T-cell (primary cell): ENCODE measurements at regions not wholly inside any gene's neighbourhood (a gene's known extent, or its start where the extent isn't known, plus 50 kb on each side); places are given as distances from the start of the nearest gene placed in this dataset.
"Not testable (repeated sequence)": the region's sequence is repeated elsewhere in the genome, so short reads cannot be mapped to it uniquely, and the experiment has no call there.

Source experiments
- ATAC-seq, 4 experiments: fragments of 200-7000 bp in 3 of 4; fragments of 150-1000 bp in 1 of 4; cut with Tn5 transposase; replicated peaks in 1 of 4; 1 replicate in 3 of 4; 2 replicates in 1 of 4; pipeline ENCODE4 v1.10.0; 2021; ENCODE audit warnings: moderate library complexity in 3 of 4, mild to moderate bottlenecking in 2 of 4, moderate number of reproducible peaks in 1 of 4
- CTCF ChIA-PET, 2 donors: fragments of 300-600 bp; sonication (Branson Sonifier 250); formaldehyde crosslinking; loops; one replicate each; lab custom pipeline; 2022; ENCODE audit warnings: antibody characterized with exemption in 2 of 2; lab: Charles Lee
- POLR2A ChIA-PET, 2 donors: fragments of 300-600 bp; sonication (Branson Sonifier 250); formaldehyde crosslinking; loops; one replicate each; lab custom pipeline; 2022; ENCODE audit warnings: antibody characterized with exemption in 2 of 2; lab: Charles Lee
- DNase-seq, 35 experiments: peaks; one replicate each; pipeline versions ENCODE4 v3.0.0 to v3.0.0-alpha.2; 2013 to 2023
- H3K27ac ChIP-seq: one replicate; pipeline ENCODE4 v1.5.1; 2013; ENCODE audit warnings: low read length
- H3K27me3 ChIP-seq, 2 experiments: replicated peaks in 1 of 2; 1 replicate in 1 of 2; 2 replicates in 1 of 2; pipeline versions ENCODE4 v1.6.1 to v1.7.0; 2013; ENCODE audit warnings: low read length in 1 of 2, mixed read lengths in 1 of 2; ENCODE audit not compliant: control insufficient read depth in 2 of 2, insufficient read depth in 2 of 2; ENCODE audit errors: extremely low read depth in 1 of 2
- H3K36me3 ChIP-seq, 2 donors: 1 replicate in 1 of 2; 2 replicates in 1 of 2; pipeline versions ENCODE4 v1.6.1 to v1.7.0; 2013; ENCODE audit warnings: low read length in 1 of 2; ENCODE audit not compliant: control insufficient read depth in 2 of 2, insufficient read depth in 1 of 2; ENCODE audit errors: extremely low read depth in 1 of 2
- H3K4me1 ChIP-seq, 2 experiments: 1 replicate in 1 of 2; 2 replicates in 1 of 2; pipeline versions ENCODE4 v1.6.1 to v1.7.0; 2013; ENCODE audit warnings: low read length in 2 of 2, mixed read lengths in 1 of 2; ENCODE audit not compliant: insufficient read depth in 2 of 2, control insufficient read depth in 1 of 2; ENCODE audit errors: extremely low read depth in 1 of 2
- H3K4me3 ChIP-seq, 2 donors: 1 replicate in 1 of 2; 2 replicates in 1 of 2; pipeline versions ENCODE4 v1.5.1 to v1.7.0; 2013; ENCODE audit warnings: mild to moderate bottlenecking in 2 of 2, low read length in 1 of 2, moderate library complexity in 1 of 2; ENCODE audit not compliant: control insufficient read depth in 1 of 2; ENCODE audit errors: extremely low read depth in 1 of 2
- H3K9me3 ChIP-seq: 2 replicates; pipeline ENCODE4 v1.7.0; 2013
- H3K27ac Mint-ChIP-seq, 2 donors: one replicate each; pipeline ENCODE4 v1.8.0; 2020 to 2021; ENCODE audit warnings: mild to moderate bottlenecking in 2 of 2, mixed read lengths in 2 of 2
- H3K27me3 Mint-ChIP-seq, 2 donors: one replicate each; pipeline ENCODE4 v1.8.0; 2021 to 2022; ENCODE audit warnings: mixed read lengths in 2 of 2
- H3K36me3 Mint-ChIP-seq: one replicate; pipeline ENCODE4 v1.8.0; 2021; ENCODE audit warnings: mixed read lengths
- H3K4me1 Mint-ChIP-seq, 3 donors: one replicate each; pipeline ENCODE4 v1.8.0; 2020 to 2022; ENCODE audit warnings: mixed read lengths in 3 of 3, mild to moderate bottlenecking in 1 of 3
- H3K4me3 Mint-ChIP-seq, 3 donors: one replicate each; pipeline ENCODE4 v1.8.0; 2020 to 2022; ENCODE audit warnings: mild to moderate bottlenecking in 3 of 3, mixed read lengths in 3 of 3, moderate library complexity in 3 of 3
- H3K9me3 Mint-ChIP-seq, 3 donors: one replicate each; pipeline ENCODE4 v1.8.0; 2020 to 2022; ENCODE audit warnings: mixed read lengths in 3 of 3
- WGBS: methylation state at CpG from one replicate; pipeline ENCODE4 v1.1.5; 2013; ENCODE audit warnings: missing lambda C conversion rate; ENCODE audit not compliant: insufficient coverage; 5-methylcytosine and 5-hydroxymethylcytosine counted together

GRCh38 chr12:131309700-131310099 is 356.0 kb downstream of the ADGRD1 start:
- ChIA-PET CTCF (no interaction called here), POLR2A (no interaction called here)
- Mint-ChIP-seq H3K36me3 (no peaks in the 10 kb centered on the region), H3K4me3 (no peak overlapping the region), H3K4me1 (peaks cover 3 to 10% (median 3%) of the 10 kb centered on the region in 3 donors), H3K9me3 (no peaks in the 10 kb centered on the region), H3K27me3 (peaks cover 19 to 21% of the 10 kb centered on the region in 2 donors), H3K27ac (no peak overlapping the region)
- DNase-seq (no peak), ATAC-seq (no peak)
- WGBS: no CpG with 5 or more reads among the region's 5 CpGs
- peaks cover 0 to 6% of the 10 kb centered on the region in 2 experiments for H3K4me1 ChIP-seq
- no peak overlapping the region for H3K27ac ChIP-seq
- H3K9me3 ChIP-seq: no peaks in the 10 kb centered on the region
- peaks cover 0 to 24% of the 10 kb centered on the region in 2 experiments for H3K27me3 ChIP-seq
- no peak overlapping the region for H3K4me3 ChIP-seq
- no peaks in the 10 kb centered on the region for H3K36me3 ChIP-seq

DNA sequence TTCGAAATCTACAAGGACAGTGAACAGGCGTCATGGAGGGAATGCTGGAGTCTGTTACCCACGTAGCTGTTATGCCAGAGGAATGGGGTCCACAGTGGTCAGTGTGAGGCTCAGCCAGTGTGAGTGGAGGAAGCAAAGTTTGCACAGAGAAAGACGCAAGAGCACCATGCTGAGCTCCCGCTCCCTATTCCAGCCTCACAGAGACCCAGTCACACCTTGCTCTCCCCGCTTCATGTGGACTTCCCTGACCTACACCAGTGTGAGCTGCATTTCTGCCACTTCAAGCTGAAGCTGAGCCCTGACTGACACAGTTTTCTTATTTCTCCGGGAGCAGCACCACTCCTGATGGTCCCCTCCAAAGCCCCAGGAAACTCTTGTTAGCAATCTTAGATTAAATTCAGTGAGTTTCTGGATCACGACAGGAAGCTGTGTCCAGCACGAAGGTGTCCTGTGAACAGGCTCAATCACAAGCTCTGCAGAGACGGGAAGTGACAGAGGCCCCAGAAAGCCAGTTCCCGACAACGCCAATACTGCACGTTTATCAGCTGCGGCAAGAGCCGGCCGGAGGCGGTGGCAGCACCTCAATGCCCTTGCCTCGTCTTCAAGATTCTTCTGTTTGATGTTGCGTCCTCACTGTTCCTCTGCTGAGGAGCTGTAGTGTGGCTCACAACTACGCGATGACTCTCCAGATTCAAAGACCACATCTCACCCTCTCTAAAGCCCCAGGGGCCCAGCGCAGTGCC is 356.7 kb downstream of the ADGRD1 start:
- H3K4me3 ChIP-seq, H3K36me3 ChIP-seq, H3K4me1 ChIP-seq, H3K36me3 Mint-ChIP-seq, H3K9me3 Mint-ChIP-seq, H3K4me3 Mint-ChIP-seq, H3K9me3 ChIP-seq, CTCF ChIA-PET, DNase-seq, H3K27ac ChIP-seq, POLR2A ChIA-PET, H3K4me1 Mint-ChIP-seq, H3K27ac Mint-ChIP-seq: not testable (repeated sequence)
- H3K27me3 ChIP-seq: peaks cover 0 to 29% of the 10 kb centered on the region in 2 experiments
- peaks cover 23 to 25% of the 10 kb centered on the region in 2 donors for H3K27me3 Mint-ChIP-seq
- peak in 1 of 4 experiments; percentile 24 for ATAC-seq
- 73% methylated on average over 7 of the region's 22 CpGs for WGBS

GRCh38 chr12:131311279-131311722 is 357.6 kb downstream of the ADGRD1 start:
- H3K27me3 ChIP-seq: peaks cover 0 to 38% of the 10 kb centered on the region in 2 experiments
- H3K9me3 ChIP-seq, H3K4me1 ChIP-seq, ATAC-seq, H3K4me3 Mint-ChIP-seq, H3K4me1 Mint-ChIP-seq, H3K9me3 Mint-ChIP-seq, DNase-seq, CTCF ChIA-PET, H3K36me3 ChIP-seq, H3K27ac Mint-ChIP-seq, H3K27ac ChIP-seq, H3K36me3 Mint-ChIP-seq, POLR2A ChIA-PET, H3K4me3 ChIP-seq: not testable (repeated sequence)
- WGBS: 33% methylated on average over 7 of the region's 12 CpGs
- H3K27me3 Mint-ChIP-seq: peaks cover 23 to 25% of the 10 kb centered on the region in 2 donors

DNA sequence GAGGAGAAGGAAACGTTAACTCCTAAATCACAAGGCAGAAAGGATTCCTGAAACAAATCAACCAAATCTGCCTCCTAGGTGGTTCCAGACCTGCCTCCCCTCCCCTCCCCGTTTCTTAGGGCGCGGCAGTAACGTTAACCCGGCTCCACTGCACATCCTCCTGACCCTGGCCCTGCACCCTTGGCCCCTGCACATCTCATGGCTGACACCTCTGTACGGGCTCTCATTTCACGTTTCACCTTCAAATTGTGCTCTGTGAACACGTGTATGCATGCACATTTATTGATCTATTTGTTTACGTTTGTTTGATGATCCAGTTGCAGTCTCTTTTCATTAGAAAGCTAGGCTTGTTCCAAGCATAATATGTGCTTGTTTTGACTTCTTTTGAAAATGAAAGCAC is 358.1 kb downstream of the ADGRD1 start:
- CTCF ChIA-PET: no interaction called here
- no peaks in the 10 kb centered on the region for H3K36me3 ChIP-seq
- H3K27ac ChIP-seq: no peak overlapping the region
- H3K4me3 ChIP-seq: no peak overlapping the region
- DNase-seq (no peak), ATAC-seq (no peak)
- POLR2A ChIA-PET: no interaction called here
- H3K4me1 ChIP-seq: peaks cover 0 to 6% of the 10 kb centered on the region in 2 experiments
- Mint-ChIP-seq H3K27ac (no peak overlapping the region), H3K9me3 (no peaks in the 10 kb centered on the region), H3K36me3 (no peaks in the 10 kb centered on the region), H3K27me3 (peaks cover 23 to 25% of the 10 kb centered on the region in 2 donors), H3K4me1 (peaks cover 3 to 10% (median 3%) of the 10 kb centered on the region in 3 donors), H3K4me3 (peak overlapping the region in 1 of 3 donors; percentile 39)
- H3K9me3 ChIP-seq: no peaks in the 10 kb centered on the region
- WGBS: 33% methylated on average over 5 of the region's 10 CpGs
- peaks cover 0 to 38% of the 10 kb centered on the region in 2 experiments for H3K27me3 ChIP-seq

- H3K4me1 ChIP-seq, H3K36me3 Mint-ChIP-seq, H3K27ac Mint-ChIP-seq, H3K27ac ChIP-seq, ATAC-seq, H3K9me3 ChIP-seq, POLR2A ChIA-PET, H3K4me3 ChIP-seq, DNase-seq, H3K36me3 ChIP-seq, H3K9me3 Mint-ChIP-seq, H3K4me1 Mint-ChIP-seq, CTCF ChIA-PET: not testable (repeated sequence)
- no CpG with 5 or more reads among the region's 9 CpGs for WGBS
- Mint-ChIP-seq H3K27me3 (peaks cover 23 to 25% of the 10 kb centered on the region in 2 donors), H3K4me3 (peak overlapping the region in 1 of 3 donors; percentile 39)
- peaks cover 0 to 38% of the 10 kb centered on the region in 2 experiments for H3K27me3 ChIP-seq
These were observed 358.7 kb downstream of the ADGRD1 start for GRCh38 chr12:131312382-131312781.

DNA sequence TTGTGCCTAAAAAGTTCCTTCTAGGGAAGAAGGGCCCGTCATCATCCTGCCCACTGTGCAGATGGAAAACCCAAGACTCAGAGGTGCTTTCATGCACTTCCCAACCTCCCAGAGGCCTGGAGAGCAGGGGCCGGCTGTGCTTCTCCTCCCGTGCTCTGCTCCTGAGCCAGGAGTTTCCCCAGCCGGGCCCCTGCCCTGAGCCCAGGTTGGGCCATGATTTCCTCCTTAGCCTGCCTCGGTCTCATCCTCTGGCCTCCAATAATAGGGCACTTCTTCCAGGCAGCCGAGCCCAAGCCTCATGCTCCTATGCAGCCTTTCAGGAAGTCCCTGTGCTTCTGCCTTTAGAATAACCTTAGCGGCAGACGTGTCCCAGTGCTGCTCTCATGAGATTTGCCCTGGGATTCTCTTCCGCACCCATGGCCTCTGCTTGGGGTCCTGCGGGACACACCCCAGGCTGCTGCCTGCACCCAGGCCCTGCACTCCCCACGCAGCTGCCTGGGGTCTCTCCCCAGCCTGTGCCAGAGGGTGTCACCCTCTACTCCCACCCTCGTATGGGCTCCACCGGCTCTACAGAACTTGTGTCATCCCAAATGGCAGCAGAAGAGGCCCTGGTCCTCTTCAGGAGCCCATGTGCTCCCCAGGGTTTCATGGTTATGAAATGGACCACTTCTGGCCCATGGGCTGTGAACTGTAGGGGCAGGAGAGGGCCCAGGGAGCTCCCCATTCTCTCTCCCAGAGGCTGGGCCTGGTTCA is 359.3 kb downstream of the ADGRD1 start:
- POLR2A ChIA-PET: no interaction called here
- Histone ChIP-seq H3K36me3 (no peaks in the 10 kb centered on the region), H3K4me3 (no peak overlapping the region), H3K27ac (no peak overlapping the region), H3K4me1 (peaks cover 0 to 6% of the 10 kb centered on the region in 2 experiments), H3K27me3 (peaks cover 0 to 38% of the 10 kb centered on the region in 2 experiments), H3K9me3 (no peaks in the 10 kb centered on the region)
- H3K4me3 Mint-ChIP-seq: no peak overlapping the region
- no peak overlapping the region for H3K27ac Mint-ChIP-seq
- H3K27me3 Mint-ChIP-seq: peaks cover 23 to 25% of the 10 kb centered on the region in 2 donors
- H3K36me3 Mint-ChIP-seq: no peaks in the 10 kb centered on the region
- 78% methylated on average over 12 of the region's 13 CpGs for WGBS
- no peak for DNase-seq
- CTCF ChIA-PET: no interaction called here
- ATAC-seq: no peak
- peaks cover 0 to 3% (median 0%) of the 10 kb centered on the region in 3 donors for H3K9me3 Mint-ChIP-seq
- peaks cover 3 to 10% (median 3%) of the 10 kb centered on the region in 3 donors for H3K4me1 Mint-ChIP-seq
